HEK293T (cell line): ENCODE measurements at regions not wholly inside any gene's neighbourhood (a gene's known extent, or its start where the extent isn't known, plus 50 kb on each side); places are given as distances from the start of the nearest gene placed in this dataset.

ENCODE experiments used
- CTCF ChIA-PET: fragments of 350-600 bp; formaldehyde crosslinking; extraction: SDS; loops from one replicate; lab custom pipeline; 2021; ENCODE audit warnings: antibody characterized with exemption, inconsistent platforms; lab: Yijun Ruan, JAX
- POLR2A ChIA-PET: fragments of 350-600 bp; formaldehyde crosslinking; extraction: SDS; loops from one replicate; lab custom pipeline; 2020; ENCODE audit warnings: antibody characterized with exemption, inconsistent platforms; lab: Yijun Ruan, JAX
- DNase-seq: peaks from one replicate; pipeline ENCODE4 v3.0.0; 2012; ENCODE audit warnings: mixed read lengths; ENCODE audit errors: extremely low spot score
- ARNT ChIP-seq: fragments of 450-650 bp; IDR thresholded peaks from 2 replicates; pipeline ENCODE4 v1.6.1; 2017; ENCODE audit warnings: mild to moderate bottlenecking
- BHLHE40 ChIP-seq: fragments of 450-650 bp; IDR thresholded peaks from 2 replicates; pipeline ENCODE4 v1.6.1; 2016; ENCODE audit warnings: mild to moderate bottlenecking, moderate library complexity, borderline replicate concordance
- CTBP1 ChIP-seq: fragments of 450-650 bp; IDR thresholded peaks from 2 replicates; pipeline ENCODE4 v1.6.1; 2016; ENCODE audit warnings: borderline replicate concordance
- ELF4 ChIP-seq: fragments of 450-650 bp; IDR thresholded peaks from 2 replicates; pipeline ENCODE4 v1.6.1; 2017; ENCODE audit warnings: antibody characterized with exemption
- FOXA1 ChIP-seq: fragments of 450-650 bp; IDR thresholded peaks from 2 replicates; pipeline ENCODE4 v1.6.1; 2016; ENCODE audit warnings: mild to moderate bottlenecking
- FOXK2 ChIP-seq: fragments of 450-650 bp; IDR thresholded peaks from 2 replicates; pipeline ENCODE4 v1.6.1; 2016; ENCODE audit warnings: mild to moderate bottlenecking
- FOXM1 ChIP-seq: fragments of 450-650 bp; IDR thresholded peaks from 2 replicates; pipeline ENCODE4 v1.6.1; 2017; ENCODE audit warnings: mild to moderate bottlenecking, borderline replicate concordance
- HDGF ChIP-seq: fragments of 450-650 bp; IDR thresholded peaks from 2 replicates; pipeline ENCODE4 v1.6.1; 2017; ENCODE audit warnings: antibody characterized with exemption, borderline replicate concordance
- L3MBTL2 ChIP-seq: fragments of 450-650 bp; conservative IDR thresholded peaks from 2 replicates; pipeline ENCODE4 v1.6.1; 2016; ENCODE audit warnings: mild to moderate bottlenecking
- LEF1 ChIP-seq: fragments of 450-650 bp; IDR thresholded peaks from 2 replicates; pipeline ENCODE4 v1.6.1; 2017; ENCODE audit warnings: mild to moderate bottlenecking, borderline replicate concordance
- NFRKB ChIP-seq: fragments of 450-650 bp; IDR thresholded peaks from 2 replicates; pipeline ENCODE4 v1.6.1; 2016; ENCODE audit warnings: mild to moderate bottlenecking, moderate library complexity
- PKNOX1 ChIP-seq: fragments of 450-650 bp; IDR thresholded peaks from 2 replicates; pipeline ENCODE4 v1.6.1; 2016
- SP1 ChIP-seq: fragments of 450-650 bp; IDR thresholded peaks from 2 replicates; pipeline ENCODE4 v1.6.1; 2017
- SUZ12 ChIP-seq: fragments of 450-650 bp; IDR thresholded peaks from 2 replicates; pipeline ENCODE4 v1.6.1; 2016; ENCODE audit warnings: mild to moderate bottlenecking
- TARDBP ChIP-seq: fragments of 450-650 bp; IDR thresholded peaks from 2 replicates; pipeline ENCODE4 v1.6.1; 2016
- ZNF384 ChIP-seq: fragments of 450-650 bp; IDR thresholded peaks from 2 replicates; pipeline ENCODE4 v1.6.1; 2016

GRCh38 chr5:158406884-158407823, 548.2 kb upstream of the CLINT1 start:
- ChIA-PET POLR2A (no interaction called here), CTCF (no interaction called here)
- no peak for TF ChIP-seq SP1
- TF ChIP-seq NFRKB, result no peak
- TF ChIP-seq FOXA1, result no peak
- DNase-seq, result no peak

- POLR2A ChIA-PET, result no interaction called here
- CTCF ChIA-PET, result no interaction called here
- DNase-seq, result no peak
- no peak for TF ChIP-seq ZNF384
- TF ChIP-seq TARDBP, result no peak
- no peak for TF ChIP-seq SP1
- TF ChIP-seq CTBP1, result no peak
- TF ChIP-seq FOXM1, result no peak
- no peak for TF ChIP-seq NFRKB
- TF ChIP-seq ELF4, result no peak
- no peak for TF ChIP-seq FOXK2
- TF ChIP-seq L3MBTL2, result no peak
- TF ChIP-seq ARNT, result no peak
- no peak for TF ChIP-seq HDGF
- no peak for TF ChIP-seq FOXA1
- TF ChIP-seq LEF1, result no peak
- no peak for TF ChIP-seq PKNOX1
- no peak for TF ChIP-seq SUZ12
- TF ChIP-seq BHLHE40, result no peak
Measured at GRCh38 chr5:158398360-158399201, 539.6 kb upstream of the CLINT1 start.

GRCh38 chr5:158397278-158397677, 538.3 kb upstream of the CLINT1 start:
- POLR2A ChIA-PET, result no interaction called here
- TF ChIP-seq HDGF (no peak), ARNT (no peak), ELF4 (no peak), ZNF384 (no peak), FOXA1 (no peak), PKNOX1 (no peak)
- CTCF ChIA-PET, result no interaction called here

GRCh38 chr5:158394102-158394501, 535.2 kb upstream of the CLINT1 start:
- POLR2A ChIA-PET, result no interaction called here
- CTCF ChIA-PET, result no interaction called here
- TF ChIP-seq HDGF (no peak), SP1 (no peak), PKNOX1 (no peak), NFRKB (no peak)
- DNase-seq, result no peak

More at GRCh38 chr5:158397278-158397677, 538.3 kb upstream of the CLINT1 start:
- DNase-seq, result no peak

DNA sequence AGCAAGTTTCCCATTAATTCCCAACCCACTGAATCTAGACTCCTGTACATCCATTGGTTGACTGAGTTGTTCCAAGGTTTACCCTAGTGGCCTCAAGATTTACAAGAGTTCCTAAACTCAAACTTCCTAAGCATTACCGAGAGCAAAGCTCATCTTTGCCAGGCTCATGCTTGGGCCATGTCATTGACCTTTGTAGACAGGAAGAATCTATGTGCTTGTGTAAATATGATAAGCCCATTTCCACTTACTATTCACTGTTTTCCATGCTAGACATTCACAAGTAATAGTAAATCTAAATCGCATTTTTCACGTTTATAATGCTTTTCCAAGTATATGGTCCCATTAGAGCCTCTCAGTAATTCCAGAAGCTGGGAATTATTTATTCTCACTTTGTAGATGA, 534.5 kb upstream of the CLINT1 start:
- no peak for DNase-seq
- ChIA-PET CTCF (no interaction called here), POLR2A (no interaction called here)
- no peak for TF ChIP-seq CTBP1
- no peak for TF ChIP-seq TARDBP
- no peak for TF ChIP-seq SUZ12
- no peak for TF ChIP-seq FOXK2
- TF ChIP-seq NFRKB, result no peak
- no peak for TF ChIP-seq ELF4
- TF ChIP-seq HDGF, result no peak
- no peak for TF ChIP-seq LEF1
- no peak for TF ChIP-seq L3MBTL2
- no peak for TF ChIP-seq BHLHE40
- no peak for TF ChIP-seq ARNT
- no peak for TF ChIP-seq SP1
- TF ChIP-seq ZNF384, result no peak
- no peak for TF ChIP-seq FOXM1
- no peak for TF ChIP-seq FOXA1
- TF ChIP-seq PKNOX1, result no peak

DNA sequence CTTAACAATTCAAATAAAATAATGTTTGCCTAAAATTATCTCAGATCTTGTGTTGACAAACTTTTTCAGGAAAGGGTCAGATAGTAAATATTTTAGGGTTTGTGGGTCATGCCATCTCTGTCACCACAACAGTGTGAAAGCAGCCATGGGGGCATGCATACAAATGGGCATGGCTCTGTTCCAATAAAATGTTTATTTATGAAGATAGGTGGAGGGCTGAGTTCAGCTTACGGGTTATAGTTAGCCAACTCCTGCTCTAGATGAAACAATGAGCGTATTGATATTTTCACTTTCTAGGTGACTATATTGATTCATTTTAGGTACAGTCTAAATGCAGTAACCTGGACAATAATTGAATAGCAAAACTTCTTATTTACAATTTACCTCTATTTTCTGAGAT, 533.8 kb upstream of the CLINT1 start:
- TF ChIP-seq ZNF384 (no peak), BHLHE40 (no peak), L3MBTL2 (no peak), ELF4 (no peak), TARDBP (no peak), LEF1 (no peak), CTBP1 (no peak), FOXA1 (no peak), SUZ12 (no peak), FOXK2 (no peak), FOXM1 (no peak), PKNOX1 (no peak), NFRKB (no peak), SP1 (no peak), ARNT (no peak), HDGF (no peak)
- DNase-seq, result no peak
- POLR2A ChIA-PET, result no interaction called here
- CTCF ChIA-PET, result no interaction called here
